Kidney epithelial cell (primary cell): ENCODE measurements at regions not wholly inside any gene's neighbourhood (a gene's known extent, or its start where the extent isn't known, plus 50 kb on each side); places are given as distances from the start of the nearest gene placed in this dataset.

Experiments
- DNase-seq: peaks from one replicate; pipeline ENCODE4 v3.0.0-alpha.2; 2010; ENCODE audit warnings: low read depth
- H3K27me3 ChIP-seq: 2 replicates; pipeline ENCODE4 v1.6.0; 2011; ENCODE audit warnings: low read length; ENCODE audit not compliant: control insufficient read depth, insufficient read depth
- H3K36me3 ChIP-seq: 2 replicates; pipeline ENCODE4 v1.5.1; 2011; ENCODE audit warnings: low read length; ENCODE audit not compliant: control insufficient read depth, insufficient read depth
- H3K4me3 ChIP-seq: 2 replicates; pipeline ENCODE4 v1.5.1; 2011; ENCODE audit warnings: low read depth, mild to moderate bottlenecking, control low read depth, low read length
- CTCF ChIP-seq: IDR thresholded peaks from 2 replicates; pipeline ENCODE4 v1.5.1; 2011; ENCODE audit warnings: mild to moderate bottlenecking, moderate library complexity, low read length, control low read depth, inconsistent platforms; ENCODE audit not compliant: insufficient read depth, poor library complexity, severe bottlenecking

- H3K4me3 ChIP-seq: no peak overlapping the region
- no peaks in the 10 kb centered on the region for H3K36me3 ChIP-seq
- H3K27me3 ChIP-seq: no peaks in the 10 kb centered on the region
- no peak for TF ChIP-seq CTCF
- no peak for DNase-seq
Observed at GRCh38 chr11:15761235-15761634, 595.1 kb downstream of the SOX6 start.

GRCh38 chr11:15764326-15764725 is 592.0 kb downstream of the SOX6 start:
- TF ChIP-seq CTCF: no peak
- Histone ChIP-seq H3K4me3 (no peak overlapping the region), H3K27me3 (no peaks in the 10 kb centered on the region), H3K36me3 (no peaks in the 10 kb centered on the region)
- DNase-seq: no peak

DNA sequence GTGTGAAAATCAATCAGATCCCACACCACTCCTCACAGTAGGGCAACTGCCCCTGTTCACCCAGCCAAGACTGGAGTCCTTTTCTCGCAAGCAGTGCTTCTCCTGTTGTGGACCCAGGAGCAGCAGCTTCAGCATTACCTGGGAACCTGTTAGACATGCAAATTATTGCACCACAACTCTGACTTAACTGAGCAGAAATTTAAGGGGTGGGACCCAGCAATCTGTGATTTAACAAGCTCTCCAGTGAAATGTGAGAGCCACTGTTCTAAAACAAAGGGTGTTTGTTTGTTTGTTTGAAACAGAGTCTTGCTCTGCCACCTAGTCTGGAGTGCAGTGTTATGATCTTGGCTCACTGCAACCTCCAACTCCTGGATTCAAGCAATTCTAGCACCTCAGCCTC is 591.4 kb downstream of the SOX6 start:
- no peak for TF ChIP-seq CTCF
- Histone ChIP-seq H3K27me3 (no peaks in the 10 kb centered on the region), H3K36me3 (no peaks in the 10 kb centered on the region), H3K4me3 (no peak overlapping the region)
- DNase-seq: no peak

DNA sequence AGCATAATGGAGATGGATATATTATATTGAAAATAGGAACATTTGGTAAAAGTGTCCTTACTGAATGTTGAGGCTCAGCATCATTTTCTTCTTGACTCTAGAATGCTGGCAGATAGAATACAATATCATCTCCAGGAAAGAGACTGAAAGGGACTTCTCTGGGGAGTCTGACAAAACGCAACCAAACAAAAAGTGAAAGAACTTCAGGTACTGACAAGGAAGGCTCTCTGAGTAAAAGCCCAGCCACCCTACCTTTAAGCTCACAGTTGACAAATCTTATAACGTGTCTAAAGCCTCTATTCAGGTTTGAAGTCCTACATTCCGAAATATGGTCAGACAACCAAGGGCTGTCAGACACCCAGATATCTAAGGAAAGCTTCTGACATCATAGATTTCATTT is 590.8 kb downstream of the SOX6 start:
- Histone ChIP-seq H3K27me3 (no peaks in the 10 kb centered on the region), H3K4me3 (no peak overlapping the region), H3K36me3 (no peaks in the 10 kb centered on the region)
- DNase-seq: no peak
- no peak for TF ChIP-seq CTCF

GRCh38 chr11:15768321-15768720 is 588.0 kb downstream of the SOX6 start:
- Histone ChIP-seq H3K4me3 (no peak overlapping the region), H3K36me3 (no peaks in the 10 kb centered on the region), H3K27me3 (no peaks in the 10 kb centered on the region)
- TF ChIP-seq CTCF: no peak
- DNase-seq: no peak

GRCh38 chr11:15769203-15769602 is 587.1 kb downstream of the SOX6 start:
- TF ChIP-seq CTCF: no peak
- Histone ChIP-seq H3K36me3 (no peaks in the 10 kb centered on the region), H3K4me3 (no peak overlapping the region), H3K27me3 (no peaks in the 10 kb centered on the region)
- DNase-seq: no peak
